ENCODE measurements at regions not wholly inside any gene's neighbourhood (a gene's known extent, or its start where the extent isn't known, plus 50 kb on each side); places are given as distances from the start of the nearest gene placed in this dataset.

DNA sequence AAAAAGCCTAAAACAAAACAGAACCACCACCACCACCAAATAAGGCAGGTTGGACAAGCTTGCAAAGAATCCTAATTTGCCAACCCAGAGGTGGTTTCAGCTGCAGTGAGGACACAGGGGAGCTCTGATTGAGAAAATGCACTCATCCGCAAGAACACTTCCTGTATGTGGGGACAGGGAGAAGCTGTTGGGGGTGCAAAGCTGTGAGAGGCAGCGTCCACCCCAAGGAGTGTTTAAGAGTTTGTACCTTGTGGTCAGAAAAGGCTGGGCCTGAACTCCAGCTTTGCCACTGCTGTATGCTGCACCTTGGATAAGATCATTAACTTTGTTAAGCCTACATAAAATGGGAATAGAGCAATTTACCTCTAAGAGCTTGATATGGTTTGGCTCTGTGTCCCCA lies 511.7 kb downstream of the BNC2 start:
- H3K36me3 ChIP-seq (ENCODE audit: control insufficient read depth in 2 of 2, insufficient read depth in 2 of 2, low read length in 1 of 2) = no peaks in the 10 kb centered on the region
- no peaks in the 10 kb centered on the region for H3K4me1 ChIP-seq (ENCODE audit: control insufficient read depth in 2 of 2, insufficient read depth in 2 of 2, low read length in 1 of 2)
- no peaks in the 10 kb centered on the region for H3K9me3 ChIP-seq (ENCODE audit: control insufficient read depth in 2 of 2, insufficient read depth in 1 of 2, low read depth in 1 of 2, low read length in 1 of 2)
- H3K27ac ChIP-seq (ENCODE audit: low read depth in 2 of 2, low read length in 1 of 2) = no peak overlapping the region
- H3K4me3 ChIP-seq (ENCODE audit: low read depth in 1 of 2, low read length in 2 of 2) = no peak overlapping the region
- no peaks in the 10 kb centered on the region for H3K27me3 ChIP-seq (ENCODE audit: control insufficient read depth in 1 of 2, insufficient read depth in 2 of 2, low read length in 2 of 2)
- 85 to 91% methylated on average over 2 of the region's 2 CpGs for WGBS, 2 donors
